ENCODE measurements at regions not wholly inside any gene's neighbourhood (a gene's known extent, or its start where the extent isn't known, plus 50 kb on each side); places are given as distances from the start of the nearest gene placed in this dataset.

DNA sequence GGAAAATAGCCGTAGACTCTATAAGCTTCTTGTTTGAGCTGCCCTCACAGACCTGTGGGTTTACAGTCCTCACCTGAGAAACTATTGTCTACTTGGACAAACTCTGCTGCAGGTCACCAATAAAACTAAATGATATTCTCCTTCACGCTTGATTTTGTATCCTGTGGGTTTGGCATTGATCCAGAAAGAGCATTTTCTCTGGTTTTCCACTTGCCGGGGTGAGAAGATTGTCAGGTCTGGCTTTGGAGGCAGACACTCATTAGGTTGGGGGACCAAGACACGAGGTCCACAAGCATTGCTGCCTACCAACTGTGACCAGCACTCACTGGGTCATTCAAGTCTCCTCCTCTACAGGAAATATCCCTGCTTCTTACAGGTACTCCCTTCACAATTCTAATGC is 68.5 kb downstream of the CDC14C start:
- TF ChIP-seq CTCF (conservative IDR thresholded peaks at IDR 0.05; ENCODE audit: low read depth, low read length), result no peak
- no peak for DNase-seq (ENCODE audit: low read depth)
- no peak overlapping the region for H3K4me3 ChIP-seq (ENCODE audit: low read depth, low read length)

DNA sequence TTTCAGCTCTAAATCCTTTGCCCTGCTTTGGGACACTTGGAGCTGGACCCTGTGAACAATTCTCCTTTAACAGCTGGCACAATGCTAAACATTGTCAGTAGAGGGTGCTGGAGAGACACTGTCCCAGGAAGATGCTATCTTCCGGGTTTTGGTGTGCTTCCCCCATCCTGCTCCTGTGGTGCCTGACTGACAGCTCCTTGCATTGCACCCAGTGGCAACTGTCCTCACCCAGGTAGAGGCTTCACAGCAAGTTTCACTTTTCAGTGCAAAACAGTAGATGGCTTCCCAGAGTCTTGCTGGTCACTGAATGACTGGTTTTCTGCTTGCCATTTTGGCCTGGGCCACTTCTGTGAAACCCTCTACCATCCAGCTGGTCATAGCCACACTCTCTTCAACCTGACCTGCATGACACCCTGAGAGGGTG is 77.3 kb downstream of the CDC14C start:
- H3K4me3 ChIP-seq (ENCODE audit: low read depth, low read length), result no peak overlapping the region
- DNase-seq (ENCODE audit: low read depth), result no peak
- TF ChIP-seq CTCF (conservative IDR thresholded peaks at IDR 0.05; ENCODE audit: low read depth, low read length), result peak; percentile 67

DNA sequence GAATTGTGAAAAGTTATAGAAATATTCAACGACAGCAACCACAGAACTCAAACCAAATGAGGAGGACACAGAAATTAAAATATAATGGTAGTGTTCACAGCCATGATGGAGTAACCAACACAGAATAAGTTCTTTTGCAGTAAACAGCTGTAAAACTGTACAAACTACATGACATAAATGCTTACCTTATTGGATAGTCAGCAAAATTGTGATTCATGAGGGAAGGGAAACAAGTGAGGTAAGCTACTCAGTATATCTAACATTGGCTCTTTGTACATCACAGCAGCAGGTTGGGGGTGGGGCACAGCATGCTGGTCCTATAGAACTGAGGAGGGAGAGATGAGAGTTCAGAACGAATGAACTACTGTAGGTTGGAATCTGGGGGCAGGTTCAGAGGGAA is 86.4 kb downstream of the CDC14C start:
- no peak overlapping the region for H3K4me3 ChIP-seq (ENCODE audit: low read depth, low read length)
- no peak for TF ChIP-seq CTCF (conservative IDR thresholded peaks at IDR 0.05; ENCODE audit: low read depth, low read length)
- no peak for DNase-seq (ENCODE audit: low read depth)

- DNase-seq (ENCODE audit: low read depth), result no peak
- TF ChIP-seq CTCF (conservative IDR thresholded peaks at IDR 0.05; ENCODE audit: low read depth, low read length), result no peak
- no peak overlapping the region for H3K4me3 ChIP-seq (ENCODE audit: low read depth, low read length)
These were observed 90.5 kb downstream of the CDC14C start for GRCh38 chr7:49014870-49015269.

GRCh38 chr7:49020145-49020544 is 95.8 kb downstream of the CDC14C start:
- no peak for TF ChIP-seq CTCF (conservative IDR thresholded peaks at IDR 0.05; ENCODE audit: low read depth, low read length)
- H3K4me3 ChIP-seq (ENCODE audit: low read depth, low read length), result no peak overlapping the region
- DNase-seq (ENCODE audit: low read depth), result no peak

GRCh38 chr7:49022448-49022847 is 98.1 kb downstream of the CDC14C start:
- no peak overlapping the region for H3K4me3 ChIP-seq (ENCODE audit: low read depth, low read length)
- no peak for DNase-seq (ENCODE audit: low read depth)
- TF ChIP-seq CTCF (conservative IDR thresholded peaks at IDR 0.05; ENCODE audit: low read depth, low read length), result no peak

DNA sequence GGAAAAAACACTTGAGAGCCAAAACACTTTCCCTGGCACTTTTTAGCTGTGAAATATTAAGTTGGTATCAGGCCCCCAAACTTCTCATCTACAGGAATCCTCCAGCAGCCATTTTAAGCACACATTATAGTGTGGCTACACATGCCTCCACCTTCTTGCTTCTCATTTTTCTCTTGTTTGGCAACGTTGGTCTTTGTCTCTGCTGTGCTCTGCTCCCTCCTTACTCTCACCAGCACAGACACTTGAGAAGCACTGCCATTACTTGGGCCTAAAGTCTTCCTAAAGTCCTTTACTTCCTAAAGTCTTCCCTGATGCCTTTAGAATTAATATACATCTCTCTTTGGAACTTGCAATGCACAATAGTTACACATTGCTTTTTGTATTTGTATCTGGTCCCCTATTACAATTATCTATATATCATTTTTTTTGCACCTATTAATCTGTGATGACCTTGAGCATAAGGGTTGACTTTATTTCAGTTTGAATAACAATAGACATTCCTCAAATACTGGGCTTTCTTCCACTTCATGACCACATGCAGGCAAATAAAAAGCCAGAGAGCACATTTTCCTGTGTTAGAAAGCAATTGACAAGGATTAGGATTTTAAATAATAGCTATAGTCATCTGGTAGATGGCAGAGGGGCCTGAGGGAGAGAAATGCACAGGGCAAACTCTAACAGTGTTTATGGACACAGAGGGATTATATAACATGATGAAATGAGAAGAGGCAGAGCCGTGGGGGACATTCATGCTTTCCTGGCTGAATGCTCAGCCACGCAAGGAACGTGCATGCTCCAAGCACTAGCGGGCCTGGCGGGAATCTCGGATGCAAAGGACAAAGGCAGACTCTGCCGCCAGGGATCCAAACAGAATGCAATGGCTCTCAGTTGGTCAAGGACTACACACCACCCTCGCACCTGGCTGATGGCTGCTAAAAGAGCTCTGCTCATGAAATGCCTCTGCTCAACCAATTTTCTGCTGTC is 99.3 kb downstream of the CDC14C start:
- no peak for DNase-seq (ENCODE audit: low read depth)
- no peak overlapping the region for H3K4me3 ChIP-seq (ENCODE audit: low read depth, low read length)
- no peak for TF ChIP-seq CTCF (conservative IDR thresholded peaks at IDR 0.05; ENCODE audit: low read depth, low read length)

Data from epithelial cell of proximal tubule (primary cell).